Activated B cell treated with CpG ODN at 0.5 μM for 24 hours (primary cell): ENCODE measurements at regions not wholly inside any gene's neighbourhood (a gene's known extent, or its start where the extent isn't known, plus 50 kb on each side); places are given as distances from the start of the nearest gene placed in this dataset.

Source experiments
- ATAC-seq: fragments of 200-7000 bp; cut with Tn5 transposase; one replicate; pipeline ENCODE4 v1.10.0; 2021; ENCODE audit warnings: low read depth, mild to moderate bottlenecking, moderate library complexity
- CTCF ChIA-PET: fragments of 350-600 bp; sonication (Branson Sonifier 250); formaldehyde crosslinking; loops from one replicate; lab custom pipeline; 2021; ENCODE audit warnings: antibody characterized with exemption; lab: Charles Lee
- POLR2A ChIA-PET: fragments of 350-600 bp; sonication (Branson Sonifier 250); formaldehyde crosslinking; loops from one replicate; lab custom pipeline; 2021; ENCODE audit warnings: antibody characterized with exemption; lab: Charles Lee
- DNase-seq: peaks from one replicate; pipeline ENCODE4 v3.0.0; 2022
- H3K27ac Mint-ChIP-seq: one replicate; pipeline ENCODE4 v1.8.0; 2020; ENCODE audit warnings: mixed read lengths
- H3K27me3 Mint-ChIP-seq: one replicate; pipeline ENCODE4 v1.8.0; 2021; ENCODE audit warnings: mixed read lengths
- H3K36me3 Mint-ChIP-seq: one replicate; pipeline ENCODE4 v1.8.0; 2021; ENCODE audit warnings: low read depth, mixed read lengths
- H3K4me1 Mint-ChIP-seq: one replicate; pipeline ENCODE4 v1.8.0; 2021; ENCODE audit warnings: mixed read lengths
- H3K4me3 Mint-ChIP-seq: one replicate; pipeline ENCODE4 v1.8.0; 2020; ENCODE audit warnings: mild to moderate bottlenecking, mixed read lengths
- H3K9me3 Mint-ChIP-seq: one replicate; pipeline ENCODE4 v1.8.0; 2020; ENCODE audit warnings: mixed read lengths
- intact Hi-C: fragments of 100-400 bp; cut with micrococcal nuclease; formaldehyde crosslinking; loops from one replicate; pipeline ENCODE4 v1.15.1; 2024
- TF ChIP-seq, protein P1 (sequence below): fragments of 200-600 bp; IDR thresholded peaks from one replicate; pipeline ENCODE4 v1.8.0; 2022; ENCODE audit warnings: antibody characterized with exemption, mild to moderate bottlenecking

GRCh38 chr9:2341126-2341525 is 280.5 kb upstream of the VLDLR start:
- TF ChIP-seq, protein P1, sequence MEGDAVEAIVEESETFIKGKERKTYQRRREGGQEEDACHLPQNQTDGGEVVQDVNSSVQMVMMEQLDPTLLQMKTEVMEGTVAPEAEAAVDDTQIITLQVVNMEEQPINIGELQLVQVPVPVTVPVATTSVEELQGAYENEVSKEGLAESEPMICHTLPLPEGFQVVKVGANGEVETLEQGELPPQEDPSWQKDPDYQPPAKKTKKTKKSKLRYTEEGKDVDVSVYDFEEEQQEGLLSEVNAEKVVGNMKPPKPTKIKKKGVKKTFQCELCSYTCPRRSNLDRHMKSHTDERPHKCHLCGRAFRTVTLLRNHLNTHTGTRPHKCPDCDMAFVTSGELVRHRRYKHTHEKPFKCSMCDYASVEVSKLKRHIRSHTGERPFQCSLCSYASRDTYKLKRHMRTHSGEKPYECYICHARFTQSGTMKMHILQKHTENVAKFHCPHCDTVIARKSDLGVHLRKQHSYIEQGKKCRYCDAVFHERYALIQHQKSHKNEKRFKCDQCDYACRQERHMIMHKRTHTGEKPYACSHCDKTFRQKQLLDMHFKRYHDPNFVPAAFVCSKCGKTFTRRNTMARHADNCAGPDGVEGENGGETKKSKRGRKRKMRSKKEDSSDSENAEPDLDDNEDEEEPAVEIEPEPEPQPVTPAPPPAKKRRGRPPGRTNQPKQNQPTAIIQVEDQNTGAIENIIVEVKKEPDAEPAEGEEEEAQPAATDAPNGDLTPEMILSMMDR: no peak
- ATAC-seq (no peak), DNase-seq (no peak)
- intact Hi-C loops: no loop called here
- no peaks in the 10 kb centered on the region for H3K36me3 Mint-ChIP-seq
- H3K4me1 Mint-ChIP-seq: no peaks in the 10 kb centered on the region
- ChIA-PET CTCF (no interaction called here), POLR2A (no interaction called here)
- H3K27ac Mint-ChIP-seq: no peak overlapping the region
- H3K4me3 Mint-ChIP-seq: no peak overlapping the region
- no peaks in the 10 kb centered on the region for H3K27me3 Mint-ChIP-seq
- no peaks in the 10 kb centered on the region for H3K9me3 Mint-ChIP-seq

GRCh38 chr9:2341956-2342355 is 279.6 kb upstream of the VLDLR start:
- ChIA-PET CTCF (no interaction called here), POLR2A (no interaction called here)
- TF ChIP-seq, protein P1: no peak
- Mint-ChIP-seq H3K4me1 (no peaks in the 10 kb centered on the region), H3K4me3 (no peak overlapping the region), H3K27ac (no peak overlapping the region), H3K9me3 (no peaks in the 10 kb centered on the region), H3K27me3 (no peaks in the 10 kb centered on the region), H3K36me3 (no peaks in the 10 kb centered on the region)
- ATAC-seq (no peak), DNase-seq (no peak)
- intact Hi-C loops: no loop called here

- no peak overlapping the region for H3K4me3 Mint-ChIP-seq
- intact Hi-C loops: no loop called here
- no peaks in the 10 kb centered on the region for H3K36me3 Mint-ChIP-seq
- ChIA-PET CTCF (no interaction called here), POLR2A (no interaction called here)
- TF ChIP-seq, protein P1: no peak
- DNase-seq (no peak), ATAC-seq (no peak)
- no peaks in the 10 kb centered on the region for H3K27me3 Mint-ChIP-seq
- H3K4me1 Mint-ChIP-seq: no peaks in the 10 kb centered on the region
- H3K27ac Mint-ChIP-seq: no peak overlapping the region
- peaks cover 3% of the 10 kb centered on the region for H3K9me3 Mint-ChIP-seq
Measured at GRCh38 chr9:2343756-2344155, 277.8 kb upstream of the VLDLR start.

GRCh38 chr9:2344436-2344835 is 277.2 kb upstream of the VLDLR start:
- Mint-ChIP-seq H3K4me1 (no peaks in the 10 kb centered on the region), H3K36me3 (no peaks in the 10 kb centered on the region), H3K27me3 (no peaks in the 10 kb centered on the region), H3K27ac (no peak overlapping the region), H3K4me3 (no peak overlapping the region), H3K9me3 (peaks cover 3% of the 10 kb centered on the region)
- TF ChIP-seq, protein P1: no peak
- no peak for ATAC-seq
- intact Hi-C loops: no loop called here
- POLR2A ChIA-PET: no interaction called here
- CTCF ChIA-PET: no interaction called here
- no peak for DNase-seq

DNA sequence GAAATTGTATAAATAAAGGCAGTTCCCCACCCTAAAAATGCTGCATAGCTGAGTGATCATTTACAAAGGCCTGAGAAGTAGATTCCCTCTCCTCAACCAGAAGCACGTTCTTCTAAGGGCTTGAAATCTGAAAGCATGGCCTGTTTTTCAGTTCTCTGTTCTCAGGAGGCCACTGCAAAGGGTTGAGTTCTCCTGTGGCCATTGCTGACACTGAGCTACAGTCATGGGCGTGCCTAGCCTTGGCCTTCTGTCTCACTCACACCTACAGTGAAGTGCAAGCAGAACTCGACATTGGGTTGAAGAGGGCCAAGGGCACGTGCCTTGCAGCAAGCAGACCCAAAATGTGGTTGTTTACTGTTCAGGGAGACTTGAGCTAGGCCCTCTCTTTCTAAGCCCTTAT is 276.6 kb upstream of the VLDLR start:
- CTCF ChIA-PET: no interaction called here
- Mint-ChIP-seq H3K4me3 (no peak overlapping the region), H3K27ac (no peak overlapping the region), H3K9me3 (peaks cover 3% of the 10 kb centered on the region), H3K27me3 (no peaks in the 10 kb centered on the region), H3K36me3 (no peaks in the 10 kb centered on the region), H3K4me1 (no peaks in the 10 kb centered on the region)
- DNase-seq: no peak
- intact Hi-C loops: no loop called here
- TF ChIP-seq, protein P1: no peak
- POLR2A ChIA-PET: no interaction called here
- no peak for ATAC-seq
